Large intestine (tissue), 3 donors: ENCODE measurements at regions not wholly inside any gene's neighbourhood (a gene's known extent, or its start where the extent isn't known, plus 50 kb on each side); places are given as distances from the start of the nearest gene placed in this dataset.

Experiments
- DNase-seq, 2 donors: peaks; one replicate each; pipeline versions ENCODE4 v3.0.0 to v3.0.0-alpha.2; 2013
- H3K27ac ChIP-seq: one replicate; pipeline ENCODE4 v1.5.1; 2013; ENCODE audit warnings: low read length
- H3K27me3 ChIP-seq: 2 replicates; pipeline ENCODE4 v1.6.1; 2013; ENCODE audit warnings: low read length; ENCODE audit not compliant: control insufficient read depth, insufficient read depth
- H3K36me3 ChIP-seq: 2 replicates; pipeline ENCODE4 v1.6.1; 2013; ENCODE audit warnings: low read length; ENCODE audit not compliant: control insufficient read depth, insufficient read depth
- H3K4me1 ChIP-seq: one replicate; pipeline ENCODE4 v1.6.1; 2013; ENCODE audit warnings: low read length; ENCODE audit not compliant: control insufficient read depth, insufficient read depth
- H3K4me3 ChIP-seq: one replicate; pipeline ENCODE4 v1.5.1; 2013; ENCODE audit warnings: low read length
- H3K9me3 ChIP-seq: one replicate; pipeline ENCODE4 v1.6.1; 2013; ENCODE audit warnings: mild to moderate bottlenecking, low read depth, low read length, moderate library complexity; ENCODE audit not compliant: control insufficient read depth
- WGBS: methylation state at CpG from one replicate; pipeline ENCODE4 v1.1.5; 2013; ENCODE audit warnings: low lambda C conversion rate; ENCODE audit not compliant: insufficient coverage; 5-methylcytosine and 5-hydroxymethylcytosine counted together

DNA sequence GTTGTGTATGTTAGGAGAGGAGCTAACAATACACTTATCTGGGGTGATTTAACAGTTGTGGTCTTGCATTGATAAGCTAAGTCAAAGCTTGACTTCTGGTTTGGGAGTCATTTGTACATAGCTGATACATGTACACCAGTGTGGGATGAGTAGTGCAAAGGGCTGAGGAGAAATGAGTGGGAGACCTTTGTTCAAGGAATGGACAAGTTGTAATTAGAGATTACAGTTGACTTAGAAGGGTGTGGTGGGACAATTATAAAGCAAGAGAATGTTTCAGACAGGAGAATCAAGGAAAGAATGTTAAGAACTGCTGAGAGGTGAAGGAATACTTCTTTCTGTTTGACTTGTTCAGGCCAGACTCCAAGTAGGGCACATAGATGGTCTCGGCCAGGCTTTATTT lies 209.7 kb upstream of the STEAP4 start:
- Histone ChIP-seq H3K4me3 (no peak overlapping the region), H3K27me3 (no peaks in the 10 kb centered on the region), H3K27ac (peak overlapping the region; percentile 70), H3K36me3 (no peaks in the 10 kb centered on the region), H3K9me3 (no peaks in the 10 kb centered on the region), H3K4me1 (peaks cover 3% of the 10 kb centered on the region)
- WGBS: no CpG with 5 or more reads among the region's 1 CpG
- peak; percentile 31 to 58 for DNase-seq

DNA sequence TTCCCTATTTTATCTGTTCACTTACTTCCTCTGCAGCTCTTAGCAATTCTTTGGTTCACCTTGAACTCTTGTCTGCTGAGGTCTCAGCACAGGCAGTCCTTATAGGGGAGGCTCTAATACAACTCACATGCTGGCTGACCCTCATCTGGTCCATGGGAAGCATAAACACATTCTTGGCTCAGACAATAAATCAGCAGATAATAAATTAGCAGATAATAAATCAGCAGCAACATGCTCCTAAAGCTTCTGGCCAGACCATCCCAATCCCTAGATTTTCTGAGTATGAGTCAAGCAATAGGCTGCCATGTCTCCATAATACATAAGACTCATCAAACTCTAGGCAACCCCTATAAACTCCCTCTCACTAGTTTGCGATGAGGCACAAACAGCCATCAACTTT lies 208.6 kb upstream of the STEAP4 start:
- DNase-seq: no peak

DNA sequence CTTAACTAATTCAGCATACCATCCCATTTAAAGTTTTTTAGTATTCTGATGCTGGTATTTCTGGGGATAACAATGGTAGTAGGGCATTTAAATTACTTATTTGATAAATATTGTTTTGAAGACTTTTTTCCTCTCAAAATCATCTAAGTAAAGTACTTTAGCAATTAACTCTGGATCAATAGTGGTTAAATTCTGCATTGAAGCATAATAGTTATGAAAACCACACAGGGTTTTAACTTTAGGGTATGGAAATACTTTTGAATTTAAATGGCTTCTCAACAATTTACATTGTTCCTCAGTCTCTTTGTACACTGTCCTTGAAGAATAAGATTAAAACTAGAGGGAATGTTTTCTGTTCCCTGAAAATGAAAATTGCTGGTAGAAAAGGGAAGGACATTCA lies 202.6 kb upstream of the STEAP4 start:
- Histone ChIP-seq H3K4me3 (no peak overlapping the region), H3K9me3 (no peaks in the 10 kb centered on the region), H3K4me1 (no peaks in the 10 kb centered on the region), H3K36me3 (no peaks in the 10 kb centered on the region), H3K27ac (no peak overlapping the region), H3K27me3 (no peaks in the 10 kb centered on the region)
- no peak for DNase-seq

More for the DNA sequence above, 208.6 kb upstream of the STEAP4 start:
- no peak overlapping the region for H3K27ac ChIP-seq
- no peak overlapping the region for H3K4me3 ChIP-seq
- peaks cover 3% of the 10 kb centered on the region for H3K4me1 ChIP-seq
- WGBS: no CpG with 5 or more reads among the region's 1 CpG
- no peaks in the 10 kb centered on the region for H3K27me3 ChIP-seq
- no peaks in the 10 kb centered on the region for H3K9me3 ChIP-seq
- no peaks in the 10 kb centered on the region for H3K36me3 ChIP-seq

DNA sequence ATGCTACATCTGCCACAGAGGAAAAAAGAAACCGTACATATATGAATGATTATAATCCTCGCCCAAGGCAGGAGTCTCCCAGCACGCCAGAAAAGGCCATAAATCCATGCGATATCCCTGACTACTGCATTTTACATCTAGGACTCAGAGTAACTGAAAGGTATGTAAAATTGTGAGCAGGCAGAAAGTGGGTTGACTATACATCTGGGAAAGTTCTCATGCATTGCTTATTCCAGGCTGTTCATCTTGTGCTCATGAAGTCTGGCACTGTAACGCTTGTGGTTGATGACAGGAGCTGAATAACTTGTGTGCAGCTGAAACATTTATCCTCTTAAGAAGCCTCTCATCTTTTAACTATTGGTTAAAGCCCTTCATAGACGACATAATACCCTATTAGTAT lies 193.4 kb upstream of the STEAP4 start:
- Histone ChIP-seq H3K9me3 (no peaks in the 10 kb centered on the region), H3K4me1 (no peaks in the 10 kb centered on the region), H3K4me3 (no peak overlapping the region), H3K27me3 (no peaks in the 10 kb centered on the region), H3K27ac (no peak overlapping the region), H3K36me3 (no peaks in the 10 kb centered on the region)
- WGBS: 80% methylated on average over 1 of the region's 6 CpGs
- DNase-seq: no peak

DNA sequence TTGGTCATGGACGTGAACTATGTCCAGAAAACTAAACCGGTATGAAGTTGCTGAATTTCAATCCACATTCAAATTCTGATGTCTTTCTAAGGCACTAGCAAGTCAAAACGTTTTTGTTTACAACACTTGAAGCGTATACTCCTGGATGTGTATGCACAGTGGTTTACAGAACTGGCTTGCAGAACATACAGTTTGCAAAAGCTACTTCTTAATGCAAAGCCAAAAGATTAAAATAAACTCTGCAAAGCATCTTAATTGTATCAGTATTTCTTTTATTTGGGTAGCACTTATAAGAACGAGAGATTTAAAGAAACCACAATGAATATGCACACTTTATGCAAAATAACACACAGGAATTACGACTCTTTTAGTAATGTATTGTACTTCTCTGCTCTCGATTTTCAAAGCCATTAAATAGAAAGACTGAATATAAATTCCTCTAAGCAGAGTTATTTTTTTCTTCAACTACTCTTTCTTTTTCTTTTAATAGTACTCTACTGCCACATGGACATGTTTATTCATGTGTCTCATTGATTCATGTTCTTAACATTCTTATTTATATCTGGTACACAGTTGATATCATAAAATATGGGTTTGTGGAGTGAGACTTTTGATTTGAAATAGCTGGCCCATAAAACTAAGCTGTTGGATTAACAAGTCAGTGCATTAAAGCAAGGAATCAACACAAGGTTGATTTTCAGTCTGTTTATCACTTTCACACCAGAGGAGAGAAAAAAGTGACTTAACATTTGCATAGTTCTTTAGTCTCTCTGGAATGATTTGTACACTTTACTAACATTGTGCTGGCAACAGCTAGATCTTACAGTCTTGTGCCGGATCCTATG lies 189.4 kb upstream of the STEAP4 start:
- no peaks in the 10 kb centered on the region for H3K27me3 ChIP-seq
- 83% methylated on average over 4 of the region's 8 CpGs for WGBS
- DNase-seq: no peak
- no peak overlapping the region for H3K27ac ChIP-seq
- H3K4me1 ChIP-seq: no peaks in the 10 kb centered on the region
- no peak overlapping the region for H3K4me3 ChIP-seq
- no peaks in the 10 kb centered on the region for H3K9me3 ChIP-seq
- no peaks in the 10 kb centered on the region for H3K36me3 ChIP-seq

DNA sequence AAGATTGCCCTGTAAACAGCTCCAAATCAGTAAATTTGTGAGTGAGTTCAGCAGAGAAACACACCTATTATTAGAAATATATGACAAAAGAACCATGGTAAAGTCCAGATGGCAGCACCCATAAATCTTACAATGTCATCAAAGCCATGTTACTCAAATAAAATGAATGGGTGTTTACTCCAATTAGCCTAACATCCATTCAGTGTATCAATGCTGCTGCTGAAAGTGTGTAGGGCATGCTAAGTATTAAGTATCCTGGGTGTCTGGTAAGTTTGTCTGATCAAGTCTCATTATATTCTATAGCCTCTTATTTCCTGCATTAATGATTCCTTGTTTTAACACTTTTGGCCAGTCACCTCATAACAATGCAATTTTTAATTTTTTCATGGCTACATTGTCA lies 185.5 kb upstream of the STEAP4 start:
- Histone ChIP-seq H3K27me3 (no peaks in the 10 kb centered on the region), H3K4me3 (no peak overlapping the region), H3K4me1 (no peaks in the 10 kb centered on the region)

DNA sequence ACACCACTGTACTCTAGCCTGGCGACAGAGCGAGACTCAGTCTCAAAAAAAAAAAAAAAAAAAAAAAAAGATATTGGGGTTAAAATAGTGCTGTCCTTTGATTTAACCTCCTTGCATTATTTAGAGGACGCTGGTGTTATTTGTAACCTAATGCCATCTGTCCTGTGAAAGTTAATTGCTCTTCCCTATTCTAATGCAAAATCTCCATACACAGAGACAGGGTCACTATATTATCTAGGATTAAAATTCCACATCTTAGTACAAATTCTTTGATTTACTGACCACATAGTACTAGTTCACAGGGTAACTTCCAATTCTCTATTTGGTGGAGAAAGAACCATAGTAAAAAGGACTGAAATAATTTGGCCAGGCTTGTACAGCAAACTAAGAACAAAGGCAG lies 184.2 kb upstream of the STEAP4 start:
- Histone ChIP-seq H3K4me1 (no peaks in the 10 kb centered on the region), H3K27me3 (no peaks in the 10 kb centered on the region), H3K9me3 (no peaks in the 10 kb centered on the region), H3K4me3 (no peak overlapping the region), H3K27ac (no peak overlapping the region), H3K36me3 (no peaks in the 10 kb centered on the region)
- DNase-seq: no peak
- WGBS: no CpG with 5 or more reads among the region's 3 CpGs

More for the DNA sequence above, 185.5 kb upstream of the STEAP4 start:
- Histone ChIP-seq H3K9me3 (no peaks in the 10 kb centered on the region), H3K27ac (no peak overlapping the region), H3K36me3 (no peaks in the 10 kb centered on the region)
- no peak for DNase-seq

DNA sequence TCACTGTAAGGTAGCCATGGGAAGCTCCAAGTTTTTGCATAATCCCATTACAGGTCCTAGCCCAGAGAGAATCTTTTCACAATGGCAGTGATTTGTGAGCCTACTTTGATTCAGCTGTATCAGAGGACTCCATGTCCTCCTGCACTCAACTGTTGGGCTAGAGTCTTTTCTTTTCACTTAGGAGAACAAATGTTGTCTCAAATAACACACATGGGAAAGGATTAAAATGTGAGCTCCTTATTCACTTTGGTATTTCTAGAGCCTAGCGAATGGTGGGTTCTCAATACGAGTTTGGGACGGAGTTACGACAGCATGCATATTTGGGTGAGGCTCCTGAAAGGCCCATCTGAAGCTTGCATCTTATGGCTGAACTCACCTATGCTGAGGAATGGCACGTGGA lies 183.5 kb upstream of the STEAP4 start:
- WGBS: no CpG with 5 or more reads among the region's 5 CpGs
- H3K27ac ChIP-seq: no peak overlapping the region
- no peaks in the 10 kb centered on the region for H3K9me3 ChIP-seq
- H3K4me3 ChIP-seq: no peak overlapping the region
- no peaks in the 10 kb centered on the region for H3K27me3 ChIP-seq
- H3K4me1 ChIP-seq: no peaks in the 10 kb centered on the region
- no peak for DNase-seq
- no peaks in the 10 kb centered on the region for H3K36me3 ChIP-seq

DNA sequence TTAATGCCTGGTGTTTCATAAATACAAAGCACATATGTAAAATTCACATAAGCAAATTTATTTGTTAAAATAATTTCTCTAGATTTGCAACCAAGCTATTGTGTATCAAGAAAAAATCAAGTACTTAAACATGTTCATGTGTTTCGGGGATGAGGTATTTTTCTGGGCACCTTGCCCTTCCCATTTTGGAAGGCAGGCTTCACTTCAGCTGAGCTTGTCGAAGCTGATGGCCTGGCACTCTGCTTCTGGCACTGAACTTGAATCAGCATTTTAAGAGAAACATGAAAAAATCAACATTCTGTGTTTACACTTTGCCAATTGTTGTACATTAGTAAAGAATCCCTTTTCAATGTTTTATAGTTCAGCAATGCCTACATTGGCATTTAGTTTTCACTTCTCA lies 179.1 kb upstream of the STEAP4 start:
- no peak for DNase-seq
- Histone ChIP-seq H3K4me3 (no peak overlapping the region), H3K9me3 (no peaks in the 10 kb centered on the region), H3K36me3 (no peaks in the 10 kb centered on the region), H3K27ac (no peak overlapping the region), H3K27me3 (no peaks in the 10 kb centered on the region), H3K4me1 (no peaks in the 10 kb centered on the region)
- WGBS: no CpG with 5 or more reads among the region's 2 CpGs

DNA sequence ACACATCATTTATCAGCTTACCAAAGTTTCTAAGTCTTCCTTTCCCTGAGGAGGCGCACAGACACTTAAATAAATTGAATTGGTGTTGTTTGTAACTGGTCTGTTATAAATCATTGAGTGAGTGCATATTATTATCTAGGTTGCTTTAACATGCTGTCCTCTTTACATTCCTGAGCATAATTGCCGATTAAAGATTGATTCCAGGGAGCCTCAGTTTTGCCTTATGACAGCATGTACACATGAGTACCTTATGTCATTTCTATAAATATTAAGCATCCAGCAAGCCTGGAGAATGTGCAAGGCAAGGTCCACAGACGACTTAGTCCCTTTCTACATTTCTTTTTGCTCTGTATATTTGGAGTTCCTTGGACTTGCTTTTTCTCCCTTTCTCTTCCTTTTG lies 177.9 kb upstream of the STEAP4 start:
- no peak for DNase-seq
- H3K4me1 ChIP-seq: no peaks in the 10 kb centered on the region
- WGBS: 43% methylated on average over 1 of the region's 3 CpGs

DNA sequence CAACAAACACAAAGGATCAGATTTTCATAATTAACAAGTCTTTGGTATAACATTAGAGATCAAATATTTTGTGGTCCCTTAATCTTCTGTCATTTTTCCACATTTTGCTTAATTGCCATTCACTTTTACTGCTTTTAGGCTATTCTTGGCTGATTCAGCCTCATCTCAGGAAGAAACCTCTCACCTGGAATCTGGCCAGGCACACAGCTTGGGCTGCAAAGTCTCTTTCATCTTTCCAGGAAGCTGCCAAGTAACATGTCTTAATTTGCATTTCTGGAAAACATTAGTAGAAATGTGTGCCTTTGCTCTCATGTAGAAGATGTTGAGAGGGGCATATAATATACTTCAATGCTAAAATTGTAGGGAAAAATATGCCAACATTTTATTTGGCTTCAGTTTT lies 174.2 kb upstream of the STEAP4 start:
- no peaks in the 10 kb centered on the region for H3K36me3 ChIP-seq
- peak in 1 of 2 donors; percentile 26 for DNase-seq
- H3K27me3 ChIP-seq: no peaks in the 10 kb centered on the region
- no peak overlapping the region for H3K4me3 ChIP-seq
- no peaks in the 10 kb centered on the region for H3K4me1 ChIP-seq
- H3K27ac ChIP-seq: no peak overlapping the region
- H3K9me3 ChIP-seq: no peaks in the 10 kb centered on the region

More for the DNA sequence above, 177.9 kb upstream of the STEAP4 start:
- Histone ChIP-seq H3K27me3 (no peaks in the 10 kb centered on the region), H3K9me3 (no peaks in the 10 kb centered on the region), H3K4me3 (no peak overlapping the region), H3K36me3 (no peaks in the 10 kb centered on the region), H3K27ac (no peak overlapping the region)
